IPS DF 6.9 (cell line): ENCODE measurements at regions not wholly inside any gene's neighbourhood (a gene's known extent, or its start where the extent isn't known, plus 50 kb on each side); places are given as distances from the start of the nearest gene placed in this dataset.

Experiments used
- DNase-seq: peaks from one replicate; pipeline ENCODE4 v3.0.0-alpha.2; 2013; ENCODE audit warnings: low read depth, low spot score
- H3K27ac ChIP-seq: one replicate; pipeline ENCODE4 v1.5.1; 2013; ENCODE audit warnings: low read length, control low read depth
- H3K27me3 ChIP-seq: 2 replicates; pipeline ENCODE4 v1.6.1; 2013; ENCODE audit warnings: mild to moderate bottlenecking, low read length; ENCODE audit not compliant: control insufficient read depth, insufficient read depth
- H3K36me3 ChIP-seq: 2 replicates; pipeline ENCODE4 v1.6.1; 2013; ENCODE audit warnings: low read length; ENCODE audit not compliant: control insufficient read depth, insufficient read depth
- H3K4me1 ChIP-seq: 2 replicates; pipeline ENCODE4 v1.6.1; 2013; ENCODE audit warnings: low read length; ENCODE audit not compliant: control insufficient read depth, insufficient read depth
- H3K4me3 ChIP-seq: 2 replicates; pipeline ENCODE4 v1.5.1; 2013; ENCODE audit warnings: mild to moderate bottlenecking, low read length
- H3K9me3 ChIP-seq: 2 replicates; pipeline ENCODE4 v1.6.1; 2013; ENCODE audit warnings: low read length, inconsistent platforms; ENCODE audit not compliant: control insufficient read depth, insufficient read depth
- WGBS: extraction: QIAGEN DNeasy Blood & Tissue Kit; methylation state at CpG from one replicate; pipeline ENCODE4 v1.1.7; 2013; ENCODE audit warnings: mixed read lengths, missing lambda C conversion rate; ENCODE audit not compliant: insufficient read length, insufficient coverage; 5-methylcytosine and 5-hydroxymethylcytosine counted together

DNA sequence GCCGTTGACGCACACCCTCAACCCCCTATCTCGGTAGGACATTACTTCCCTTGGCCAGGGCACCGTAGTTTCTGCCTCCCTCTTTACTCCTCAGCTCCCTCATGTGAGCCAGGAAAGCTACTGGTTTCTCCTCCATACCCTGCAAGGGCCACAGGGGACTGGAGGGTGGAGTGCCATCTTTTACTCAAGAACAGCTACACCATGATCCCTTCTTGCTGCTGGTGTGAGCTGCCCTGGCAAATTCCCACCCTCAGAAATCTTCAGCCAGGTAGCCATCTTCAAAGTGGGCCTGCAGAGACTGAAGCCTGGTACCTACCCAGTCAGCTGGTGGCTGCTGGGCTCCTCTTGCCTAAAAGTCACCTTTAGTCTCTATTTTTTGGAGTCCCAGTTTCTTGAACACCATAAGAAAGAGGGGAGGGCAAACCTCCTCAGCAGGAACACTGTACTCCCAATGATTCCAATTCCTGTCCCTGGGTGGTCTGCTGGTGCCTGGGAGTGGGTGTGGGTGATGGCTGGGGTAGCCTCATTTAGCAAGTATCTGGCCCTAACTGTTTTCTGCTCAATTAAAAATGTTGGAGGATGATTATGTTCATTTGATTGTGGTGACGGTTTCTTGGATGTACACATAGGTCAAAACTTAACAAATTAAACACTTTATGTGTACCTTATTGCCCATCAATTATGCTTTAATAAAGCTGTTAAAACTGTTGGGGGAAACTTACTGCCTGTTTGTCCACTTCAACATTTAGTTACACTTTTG is 105.0 kb upstream of the NPY start:
- H3K27ac ChIP-seq = no peak overlapping the region
- DNase-seq = no peak
- H3K27me3 ChIP-seq = no peaks in the 10 kb centered on the region
- no CpG with 5 or more reads among the region's 5 CpGs for WGBS
- H3K4me1 ChIP-seq = no peaks in the 10 kb centered on the region
- no peak overlapping the region for H3K4me3 ChIP-seq
- H3K36me3 ChIP-seq = no peaks in the 10 kb centered on the region
- no peaks in the 10 kb centered on the region for H3K9me3 ChIP-seq

DNA sequence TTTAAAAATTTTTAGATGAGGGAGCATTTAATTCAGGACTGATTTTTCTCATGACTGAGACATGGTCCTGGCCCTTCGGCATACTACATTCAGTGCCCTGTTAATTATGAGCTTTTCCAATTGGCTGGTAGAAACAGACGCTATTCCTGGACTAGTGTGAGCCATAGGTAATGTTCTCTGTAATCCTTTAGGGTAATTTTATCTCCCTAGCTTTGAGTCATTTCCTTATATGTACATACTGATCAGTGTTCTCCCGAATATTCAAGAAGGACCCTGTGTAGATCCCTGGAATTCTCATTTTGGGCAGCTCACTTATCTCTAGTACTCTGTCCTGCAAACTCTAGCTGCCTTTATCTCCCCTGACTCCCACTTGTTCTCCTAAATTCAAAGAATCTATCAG is 92.6 kb upstream of the NPY start:
- no peaks in the 10 kb centered on the region for H3K4me1 ChIP-seq
- no peak overlapping the region for H3K27ac ChIP-seq
- no CpG with 5 or more reads among the region's 3 CpGs for WGBS
- H3K27me3 ChIP-seq = no peaks in the 10 kb centered on the region
- DNase-seq = no peak
- no peak overlapping the region for H3K4me3 ChIP-seq
- no peaks in the 10 kb centered on the region for H3K9me3 ChIP-seq
- no peaks in the 10 kb centered on the region for H3K36me3 ChIP-seq

DNA sequence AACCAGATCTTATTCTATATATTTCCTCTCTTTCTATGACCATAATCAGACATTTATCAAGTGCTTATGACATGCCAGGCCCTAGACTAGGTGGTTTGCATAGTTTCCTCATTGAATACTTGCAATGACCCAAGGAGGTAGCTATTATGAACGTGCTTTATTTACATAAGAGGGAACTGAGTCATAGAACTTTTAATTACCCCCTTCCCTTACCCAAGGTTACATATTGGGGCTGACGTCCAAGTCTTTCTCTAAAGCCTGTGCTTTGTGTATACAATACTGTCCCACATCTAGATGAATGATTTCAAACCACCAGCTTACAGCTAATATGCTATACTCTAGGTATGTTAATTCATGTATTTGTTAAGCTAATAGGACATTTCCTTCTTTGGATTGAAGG is 91.9 kb upstream of the NPY start:
- WGBS = no CpG with 5 or more reads among the region's 2 CpGs
- no peak for DNase-seq

DNA sequence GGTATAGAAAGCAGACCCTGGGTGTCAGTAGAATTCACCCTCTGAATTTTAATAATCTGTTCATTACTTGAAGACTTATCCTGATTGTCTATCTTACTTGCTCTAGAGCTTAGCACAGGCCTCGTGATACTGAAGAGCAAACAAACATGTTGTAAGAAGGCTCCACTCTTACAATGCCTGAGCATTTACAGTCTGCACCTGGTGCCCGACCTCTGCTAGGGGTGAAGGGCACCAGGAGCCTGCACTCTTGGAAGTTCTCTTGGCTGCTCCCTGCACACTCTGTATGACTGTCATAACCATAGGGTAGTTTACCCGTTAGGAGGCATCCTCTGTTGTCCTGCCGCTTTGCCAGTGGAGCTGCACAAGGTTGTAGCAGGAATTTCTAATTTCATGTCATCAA is 91.3 kb upstream of the NPY start:
- Histone ChIP-seq H3K36me3 (no peaks in the 10 kb centered on the region), H3K27me3 (no peaks in the 10 kb centered on the region), H3K4me3 (no peak overlapping the region), H3K4me1 (no peaks in the 10 kb centered on the region), H3K9me3 (no peaks in the 10 kb centered on the region), H3K27ac (no peak overlapping the region)
- no CpG with 5 or more reads among the region's 4 CpGs for WGBS
- DNase-seq = no peak

More for the DNA sequence above, 91.9 kb upstream of the NPY start:
- Histone ChIP-seq H3K9me3 (no peaks in the 10 kb centered on the region), H3K36me3 (no peaks in the 10 kb centered on the region), H3K4me3 (no peak overlapping the region), H3K27ac (no peak overlapping the region), H3K4me1 (no peaks in the 10 kb centered on the region), H3K27me3 (no peaks in the 10 kb centered on the region)

DNA sequence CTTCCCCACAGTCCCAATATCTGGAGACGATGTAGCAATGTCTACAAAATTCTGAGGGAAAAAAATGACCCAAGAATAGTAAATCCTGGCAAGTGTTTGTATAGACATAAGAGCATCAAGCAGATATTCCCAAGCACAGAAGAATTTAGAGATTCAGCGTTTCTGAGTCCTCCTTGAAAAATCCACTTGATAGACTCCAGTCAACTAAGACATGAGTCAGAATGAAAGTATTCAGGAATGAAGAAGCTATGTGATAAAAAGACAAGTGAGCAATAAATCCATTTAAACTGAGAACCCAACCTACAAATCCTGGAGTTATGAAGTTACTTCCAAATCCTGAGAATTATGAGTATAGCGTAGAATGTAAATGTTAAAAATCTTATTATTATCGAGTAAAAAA is 86.1 kb upstream of the NPY start:
- H3K4me1 ChIP-seq = no peaks in the 10 kb centered on the region
- no peaks in the 10 kb centered on the region for H3K9me3 ChIP-seq
- no peak overlapping the region for H3K27ac ChIP-seq
- no peaks in the 10 kb centered on the region for H3K36me3 ChIP-seq
- WGBS = 100% methylated on average over 2 of the region's 4 CpGs
- DNase-seq = no peak
- H3K4me3 ChIP-seq = no peak overlapping the region
- H3K27me3 ChIP-seq = no peaks in the 10 kb centered on the region

DNA sequence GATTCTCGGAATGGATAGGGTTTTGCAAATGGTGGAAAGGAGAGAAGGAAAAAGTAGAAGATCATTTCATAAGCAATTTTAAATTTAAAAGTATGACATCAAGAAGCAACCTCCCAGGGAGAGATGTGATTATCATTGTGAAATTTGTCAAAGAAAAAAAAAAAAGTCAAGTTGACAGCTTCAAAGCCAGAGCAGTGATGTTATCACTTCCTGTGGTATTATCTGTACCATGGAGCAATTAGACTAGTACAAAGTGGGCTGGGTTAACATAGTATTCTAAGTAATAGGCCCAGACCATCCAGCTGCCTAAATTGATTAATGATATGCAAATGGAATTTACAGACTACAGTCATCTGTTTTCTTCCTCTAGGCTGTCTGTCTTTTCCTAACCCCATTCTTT is 84.0 kb upstream of the NPY start:
- H3K36me3 ChIP-seq = no peaks in the 10 kb centered on the region
- no peak overlapping the region for H3K4me3 ChIP-seq
- H3K27me3 ChIP-seq = no peaks in the 10 kb centered on the region
- H3K27ac ChIP-seq = no peak overlapping the region
- no peak for DNase-seq
- WGBS = no CpG with 5 or more reads among the region's 1 CpG
- H3K4me1 ChIP-seq = no peaks in the 10 kb centered on the region
- H3K9me3 ChIP-seq = no peaks in the 10 kb centered on the region

DNA sequence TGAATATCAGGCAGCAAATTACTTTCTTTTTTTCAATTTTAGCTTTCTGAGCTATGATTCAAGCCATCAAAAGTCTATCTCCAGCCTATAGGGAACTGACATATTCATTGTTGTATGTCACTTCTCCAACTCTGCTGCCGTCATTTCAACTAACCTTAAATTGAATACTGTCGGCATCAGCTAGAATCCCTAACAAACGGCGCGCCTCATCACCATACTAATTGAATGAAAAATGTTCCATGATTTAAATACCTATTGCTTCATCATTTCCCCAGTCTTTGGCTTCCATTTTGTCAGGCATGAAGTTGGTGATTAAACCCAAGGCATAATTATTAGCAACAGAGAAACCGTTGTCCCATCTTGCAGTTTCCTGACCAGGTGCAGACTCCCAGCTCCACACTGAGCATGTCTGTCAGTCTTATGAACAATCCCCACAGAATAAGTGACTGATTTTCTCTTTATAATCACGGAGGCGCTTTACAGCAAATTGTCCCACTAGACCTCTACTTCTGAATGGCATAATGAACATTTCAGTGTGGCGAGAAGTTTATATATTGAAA is 83.5 kb upstream of the NPY start:
- H3K27me3 ChIP-seq = no peaks in the 10 kb centered on the region
- H3K4me3 ChIP-seq = no peak overlapping the region
- no peak overlapping the region for H3K27ac ChIP-seq
- no CpG with 5 or more reads among the region's 9 CpGs for WGBS
- DNase-seq = no peak
- no peaks in the 10 kb centered on the region for H3K36me3 ChIP-seq
- no peaks in the 10 kb centered on the region for H3K4me1 ChIP-seq
- no peaks in the 10 kb centered on the region for H3K9me3 ChIP-seq

DNA sequence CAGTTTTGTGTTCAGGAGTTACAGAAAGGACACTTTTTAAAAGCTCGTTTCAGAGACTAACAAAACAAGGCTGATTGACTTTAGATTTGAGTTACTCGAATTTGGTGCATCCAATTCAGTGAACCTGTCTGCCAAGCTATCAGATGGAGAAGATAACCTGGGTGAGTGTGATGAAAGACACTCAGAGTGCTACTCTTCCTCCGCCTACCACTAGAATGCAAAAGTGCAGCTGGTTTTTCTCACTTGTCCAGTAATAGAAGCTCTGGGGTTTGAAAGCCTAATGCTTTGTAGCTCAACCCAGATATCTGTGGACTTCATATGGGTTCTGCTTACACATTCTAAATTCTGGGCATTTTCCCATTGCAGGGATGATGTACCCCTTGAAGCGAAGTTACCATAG is 82.8 kb upstream of the NPY start:
- no peak overlapping the region for H3K4me3 ChIP-seq
- H3K27me3 ChIP-seq = no peaks in the 10 kb centered on the region
- no peaks in the 10 kb centered on the region for H3K4me1 ChIP-seq
- H3K36me3 ChIP-seq = no peaks in the 10 kb centered on the region
- no peak overlapping the region for H3K27ac ChIP-seq
- DNase-seq = no peak
- no peaks in the 10 kb centered on the region for H3K9me3 ChIP-seq
- WGBS = no CpG with 5 or more reads among the region's 4 CpGs

DNA sequence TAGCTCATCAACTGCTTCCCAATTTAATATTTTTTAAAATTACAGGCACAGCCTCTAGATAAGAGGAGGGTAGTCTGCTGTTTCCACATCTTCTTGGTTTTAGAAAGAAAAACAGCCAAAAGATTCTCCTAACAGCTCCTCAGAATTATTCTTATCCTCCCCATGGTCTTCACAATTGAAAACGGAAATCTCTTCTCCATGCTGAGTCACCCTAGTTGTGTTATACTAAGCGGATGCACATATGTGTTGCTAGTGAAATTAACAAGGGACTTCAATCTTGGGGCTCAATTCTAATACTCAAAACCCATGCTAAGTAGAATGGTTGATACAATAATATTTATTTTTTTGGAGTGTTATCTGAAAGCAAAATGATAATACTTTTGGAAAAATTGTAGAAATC is 71.9 kb upstream of the NPY start:
- Histone ChIP-seq H3K4me1 (no peaks in the 10 kb centered on the region), H3K36me3 (no peaks in the 10 kb centered on the region), H3K27ac (no peak overlapping the region), H3K4me3 (no peak overlapping the region), H3K9me3 (no peaks in the 10 kb centered on the region), H3K27me3 (no peaks in the 10 kb centered on the region)
- DNase-seq = no peak
- no CpG with 5 or more reads among the region's 2 CpGs for WGBS

DNA sequence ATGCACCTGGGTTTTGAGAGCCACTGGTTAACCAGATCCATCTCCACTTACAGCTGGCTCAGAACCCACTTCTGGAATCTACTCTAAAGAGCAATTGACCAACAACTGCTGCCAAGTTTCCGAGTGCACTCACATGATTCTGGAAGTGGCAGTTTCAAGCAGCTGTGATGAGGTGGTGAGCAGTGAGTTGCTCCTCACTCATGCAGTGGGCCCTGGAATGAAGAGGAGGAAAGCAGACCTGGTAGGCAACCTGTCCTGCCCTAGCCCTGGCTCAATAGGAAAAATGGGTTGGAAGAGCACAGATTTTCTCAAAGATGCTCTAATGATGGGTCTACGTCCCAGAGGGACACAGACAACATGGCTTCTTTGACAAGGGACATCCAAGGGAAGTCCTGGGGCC is 70.7 kb upstream of the NPY start:
- Histone ChIP-seq H3K27me3 (no peaks in the 10 kb centered on the region), H3K27ac (no peak overlapping the region), H3K36me3 (no peaks in the 10 kb centered on the region), H3K4me1 (no peaks in the 10 kb centered on the region), H3K9me3 (no peaks in the 10 kb centered on the region), H3K4me3 (no peak overlapping the region)
- WGBS = no CpG with 5 or more reads among the region's 2 CpGs
- no peak for DNase-seq

DNA sequence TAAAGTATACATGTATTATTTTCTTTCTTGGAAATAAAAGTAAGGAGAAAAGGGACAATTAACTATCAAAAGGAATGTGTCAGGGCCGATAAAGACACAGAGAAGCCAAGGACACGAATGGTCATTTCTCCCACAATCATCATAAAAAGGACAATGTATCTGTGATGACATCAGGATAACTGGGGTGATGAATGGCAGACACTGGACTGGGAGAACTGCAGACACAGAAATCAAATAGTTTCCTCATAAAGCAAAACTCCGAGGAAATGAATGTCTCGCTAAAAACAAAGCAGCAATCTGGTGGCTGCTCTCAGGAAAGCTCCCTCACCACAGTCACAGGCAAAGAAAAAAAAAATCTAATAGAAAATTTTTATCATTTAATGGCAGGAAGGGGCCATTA is 69.3 kb upstream of the NPY start:
- no CpG with 5 or more reads among the region's 4 CpGs for WGBS
- Histone ChIP-seq H3K4me1 (no peaks in the 10 kb centered on the region), H3K36me3 (no peaks in the 10 kb centered on the region), H3K4me3 (no peak overlapping the region), H3K27ac (no peak overlapping the region), H3K9me3 (no peaks in the 10 kb centered on the region), H3K27me3 (no peaks in the 10 kb centered on the region)
- no peak for DNase-seq
